GM18861 (cell line): ENCODE measurements at regions not wholly inside any gene's neighbourhood (a gene's known extent, or its start where the extent isn't known, plus 50 kb on each side); places are given as distances from the start of the nearest gene placed in this dataset.
"Not testable (repeated sequence)": the region's sequence is repeated elsewhere in the genome, so short reads cannot be mapped to it uniquely, and the experiment has no call there.

Experiments
- ATAC-seq: cut with Tn5 transposase; IDR thresholded peaks from one replicate; pipeline ENCODE4 v1.9.1; 2021; ENCODE audit not compliant: unreplicated experiment

DNA sequence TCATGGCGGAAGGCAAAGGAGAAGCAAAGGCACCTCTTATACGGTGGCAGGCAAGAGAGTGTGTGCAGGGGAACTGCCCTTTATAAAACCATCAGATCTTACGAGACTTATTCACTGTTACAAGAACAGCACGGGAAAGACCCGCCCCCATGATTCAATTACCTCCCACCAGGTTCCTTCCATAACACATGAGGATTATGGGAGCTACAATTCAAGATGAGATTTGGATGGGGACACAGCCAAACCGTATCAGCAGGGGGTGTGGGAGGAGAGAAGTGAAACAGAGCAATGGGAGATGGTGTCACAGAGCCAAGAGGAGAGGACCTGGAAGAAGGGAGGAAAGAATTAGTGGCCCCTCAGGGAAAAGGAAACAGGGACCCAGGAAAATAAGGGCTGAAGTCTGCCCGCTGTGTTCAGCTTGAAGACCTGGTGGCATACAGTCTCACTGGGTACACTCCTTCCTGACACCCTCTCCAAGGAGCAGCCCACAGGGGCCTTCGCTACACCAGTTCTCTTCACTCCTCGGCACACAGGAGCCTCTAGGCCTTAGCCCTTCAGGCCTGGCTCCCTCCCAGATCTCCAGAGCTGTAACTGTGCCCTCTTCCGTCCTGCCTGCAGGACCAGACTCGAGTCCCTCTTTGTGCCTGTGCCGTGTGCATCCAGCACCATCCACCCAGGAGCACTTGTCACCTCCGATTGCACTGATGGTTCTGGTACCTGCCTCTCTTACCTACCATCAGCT lies 262.1 kb downstream of the EIPR1 start:
- ATAC-seq = no peak

GRCh38 chr2:3114406-3115185 lies 263.0 kb downstream of the EIPR1 start:
- ATAC-seq = no peak

- ATAC-seq = no peak
Observed at GRCh38 chr2:3113769-3114168, 263.8 kb downstream of the EIPR1 start.

GRCh38 chr2:3113122-3113521 lies 264.5 kb downstream of the EIPR1 start:
- no peak for ATAC-seq

DNA sequence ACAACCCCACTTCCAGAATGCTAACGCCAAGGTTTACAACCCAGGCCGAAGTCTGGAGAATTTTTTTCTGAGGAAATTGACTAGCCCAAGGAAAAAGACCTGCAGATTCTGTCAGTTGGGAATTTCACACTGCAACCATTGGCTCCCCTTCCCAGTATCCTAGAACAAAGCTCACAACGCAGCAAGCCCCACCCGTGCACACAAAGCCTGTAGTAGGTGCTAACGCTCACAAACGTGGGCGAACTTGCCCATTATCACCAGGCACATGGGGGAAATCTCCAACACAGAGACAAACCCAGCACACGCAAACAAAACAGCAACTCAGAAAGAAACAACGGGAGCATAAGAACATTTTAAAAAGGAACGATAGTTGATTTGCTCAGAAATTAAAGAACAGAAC lies 265.1 kb downstream of the EIPR1 start:
- no peak for ATAC-seq

- no peak for ATAC-seq
Observed at GRCh38 chr2:3112131-3112530, 265.5 kb downstream of the EIPR1 start.

DNA sequence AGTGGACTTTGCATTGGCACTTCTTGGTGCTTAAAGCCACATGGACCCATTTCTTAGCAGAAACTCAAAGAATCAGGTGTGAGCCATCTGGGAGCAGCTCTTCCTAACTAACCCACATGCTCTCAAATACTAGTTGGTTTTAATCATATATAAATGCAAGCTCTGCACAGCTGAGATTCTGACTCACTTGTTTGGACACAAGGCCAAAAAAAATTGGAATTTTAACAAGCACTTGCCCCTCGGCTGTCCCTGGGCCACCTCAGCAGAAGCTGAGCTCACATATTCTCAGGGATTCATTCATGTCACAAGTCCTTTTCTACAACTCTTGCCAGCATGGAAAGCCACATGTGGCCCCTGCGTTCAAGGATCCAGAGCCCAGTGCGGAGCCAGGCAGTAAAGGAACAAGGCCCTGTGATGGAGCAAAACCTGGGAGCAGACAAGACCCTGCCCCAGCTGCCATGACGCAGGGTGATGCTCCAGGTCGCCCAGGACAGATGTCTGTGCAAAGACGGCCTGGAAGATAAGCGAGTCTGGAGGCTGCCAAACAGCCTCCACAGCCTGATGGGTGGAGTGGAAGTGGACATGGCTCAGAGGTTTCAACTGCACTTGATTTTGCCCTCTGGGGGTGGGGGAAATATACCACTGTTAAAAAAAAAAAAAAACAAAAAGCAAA lies 266.5 kb downstream of the EIPR1 start:
- ATAC-seq = no peak

- no peak for ATAC-seq
Observed at GRCh38 chr2:3110555-3110954, 267.1 kb downstream of the EIPR1 start.

DNA sequence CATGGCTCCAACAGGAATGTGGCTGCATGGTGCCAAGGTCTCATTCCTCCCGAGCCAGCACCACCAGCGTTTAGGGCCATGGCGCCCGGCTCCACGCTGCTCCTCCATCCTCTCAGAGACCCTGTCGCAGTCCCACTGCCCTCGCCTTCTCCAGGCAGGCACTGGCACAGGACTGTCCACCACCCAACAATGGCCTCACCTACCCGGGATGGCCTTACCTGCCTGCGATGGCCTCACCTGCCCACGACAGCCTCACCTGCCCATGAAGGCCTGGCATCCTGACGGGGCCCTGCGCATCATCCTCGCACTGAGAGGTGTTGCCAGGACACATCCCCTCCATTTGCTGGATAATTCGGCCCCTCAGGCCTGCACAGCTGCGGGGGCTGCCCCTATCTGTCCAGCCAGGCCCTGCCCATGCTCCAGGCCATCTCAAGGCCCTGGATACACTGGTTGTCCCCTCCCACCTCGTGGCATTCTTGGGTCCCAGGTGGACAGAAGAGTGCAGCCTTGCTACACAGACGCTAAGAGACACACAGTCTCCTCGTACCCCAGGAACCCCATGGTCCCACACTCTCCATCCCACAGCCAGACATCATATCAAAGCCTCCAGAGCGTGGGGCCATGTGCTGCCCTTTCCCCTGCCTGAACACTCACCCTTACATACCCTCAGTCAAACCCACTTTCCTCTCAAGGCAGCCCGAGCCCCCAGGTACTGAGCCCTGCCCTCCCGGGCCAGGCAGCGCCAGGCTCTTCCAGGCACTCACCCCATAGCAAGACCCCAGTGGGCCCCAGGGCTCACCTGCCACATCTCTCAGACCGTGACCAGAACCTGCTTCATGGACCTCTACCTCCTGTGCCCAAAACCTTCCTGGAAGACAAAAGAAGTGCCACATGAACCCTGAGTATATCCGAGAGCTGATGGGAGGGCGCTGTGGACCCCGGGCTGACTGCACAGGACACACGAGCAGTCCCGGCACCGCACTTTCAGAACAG lies 268.6 kb downstream of the EIPR1 start:
- no peak for ATAC-seq

DNA sequence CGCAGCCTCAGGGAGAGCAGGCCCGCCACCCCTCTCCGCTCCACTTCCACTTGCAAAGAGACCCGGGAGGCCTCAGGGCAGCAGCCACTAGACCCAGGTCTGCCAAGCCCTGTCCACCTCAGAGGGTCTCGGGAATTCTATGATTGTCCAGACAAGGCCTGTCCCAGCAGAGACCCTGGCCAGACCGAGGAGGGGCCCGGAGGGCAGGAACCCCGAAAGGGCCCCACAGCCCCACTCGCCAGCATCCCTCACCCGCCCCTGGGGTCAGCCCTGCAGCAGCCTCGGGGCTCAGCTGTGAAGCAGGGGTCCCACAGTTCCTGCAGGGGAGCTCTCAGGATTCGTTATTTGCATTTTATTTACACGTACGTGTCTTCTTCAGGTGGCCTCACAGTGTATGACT lies 269.5 kb downstream of the EIPR1 start:
- ATAC-seq = no peak

DNA sequence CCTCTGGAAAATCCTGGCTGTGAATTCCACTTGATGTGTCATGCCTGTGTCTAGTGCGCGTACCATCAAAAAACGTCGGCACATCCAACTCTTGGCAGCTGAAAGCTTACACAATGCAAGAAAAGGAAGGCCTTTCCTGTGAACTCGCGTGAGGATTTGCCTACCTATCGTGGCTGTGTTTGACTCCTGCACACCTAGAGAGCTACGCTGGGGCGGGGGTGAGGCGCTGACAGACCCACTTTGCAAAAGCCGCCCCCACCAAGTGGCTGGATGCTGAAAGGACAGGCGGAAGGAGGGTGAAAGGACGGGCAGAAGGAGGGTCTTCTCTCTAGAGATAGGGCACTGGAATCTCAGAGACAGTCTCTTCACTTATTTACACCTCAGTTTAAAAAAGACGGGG lies 270.1 kb downstream of the EIPR1 start:
- no peak for ATAC-seq

GRCh38 chr2:3105814-3106569 lies 271.6 kb downstream of the EIPR1 start:
- ATAC-seq = no peak

DNA sequence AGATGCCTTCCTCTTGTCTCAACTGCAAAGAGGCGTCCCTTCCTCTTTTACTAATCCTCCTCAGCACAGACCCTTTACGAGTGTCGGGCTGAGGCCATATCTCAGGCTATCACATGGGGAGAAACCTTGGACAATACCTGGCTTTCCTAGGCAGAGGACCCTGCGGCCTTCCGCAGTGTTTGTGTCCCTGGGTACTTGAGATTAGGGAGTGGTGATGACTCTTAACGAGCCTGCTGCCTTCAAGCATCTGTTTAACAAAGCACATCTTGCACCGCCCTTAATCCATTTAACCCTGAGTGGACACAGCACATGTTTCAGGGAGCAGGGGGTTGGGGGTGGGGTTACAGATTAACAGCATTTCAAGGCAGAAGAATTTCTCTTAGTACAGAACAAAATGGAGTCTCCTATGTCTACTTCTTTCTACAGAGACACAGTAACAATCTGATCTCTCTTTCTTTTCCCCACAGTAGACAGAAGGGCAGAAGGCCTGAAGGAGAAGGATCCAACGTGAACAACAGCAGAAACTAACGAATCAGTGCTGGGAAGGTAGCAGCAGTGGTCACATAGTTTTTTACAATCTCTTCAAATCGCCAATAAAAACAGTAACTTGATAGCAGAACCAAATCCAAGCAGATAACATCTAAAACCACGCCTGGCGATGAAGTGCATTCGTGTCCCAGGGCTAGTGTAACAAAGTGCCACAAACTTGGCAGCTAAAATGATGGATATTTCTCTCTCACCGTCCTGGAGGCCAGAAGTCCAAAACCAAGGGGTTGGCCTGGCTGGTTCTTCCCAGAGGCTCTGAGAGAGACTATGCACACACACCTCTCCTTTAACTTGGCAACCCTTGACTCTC lies 272.4 kb downstream of the EIPR1 start:
- not testable (repeated sequence) for ATAC-seq

- no peak for ATAC-seq
Observed at GRCh38 chr2:3104261-3104660, 273.4 kb downstream of the EIPR1 start.

DNA sequence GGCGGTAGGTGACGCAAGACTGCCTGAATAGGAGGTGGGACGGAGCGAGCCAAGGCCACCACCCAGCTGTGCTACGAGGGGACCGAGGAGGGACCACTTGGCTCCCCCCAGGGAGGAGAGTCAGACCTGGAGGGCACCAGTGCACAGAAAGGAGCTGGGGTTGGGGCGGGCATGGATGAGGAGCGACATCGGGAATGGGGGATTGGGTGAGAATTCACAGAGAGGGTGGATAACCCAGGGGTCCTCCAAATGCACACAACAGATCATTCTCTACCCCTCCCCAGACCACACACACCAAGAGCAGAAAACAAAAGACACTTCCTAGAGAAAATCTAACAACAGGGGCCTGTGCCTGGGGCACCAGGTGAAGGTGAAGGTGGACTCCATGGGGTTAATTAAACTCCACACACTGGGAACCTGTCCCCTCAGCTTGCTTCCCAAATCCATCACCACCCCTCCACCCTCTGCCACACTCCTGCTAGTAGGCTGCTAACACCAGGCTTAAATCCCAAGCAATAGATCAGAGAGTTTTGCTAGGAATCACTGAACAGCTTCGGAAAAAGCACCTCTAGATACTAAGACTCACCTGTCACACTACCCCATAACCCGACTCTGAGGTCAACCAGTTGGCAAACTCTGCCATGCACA lies 274.6 kb downstream of the EIPR1 start:
- ATAC-seq = no peak

GRCh38 chr2:3102081-3102921 lies 275.3 kb downstream of the EIPR1 start:
- ATAC-seq = no peak

DNA sequence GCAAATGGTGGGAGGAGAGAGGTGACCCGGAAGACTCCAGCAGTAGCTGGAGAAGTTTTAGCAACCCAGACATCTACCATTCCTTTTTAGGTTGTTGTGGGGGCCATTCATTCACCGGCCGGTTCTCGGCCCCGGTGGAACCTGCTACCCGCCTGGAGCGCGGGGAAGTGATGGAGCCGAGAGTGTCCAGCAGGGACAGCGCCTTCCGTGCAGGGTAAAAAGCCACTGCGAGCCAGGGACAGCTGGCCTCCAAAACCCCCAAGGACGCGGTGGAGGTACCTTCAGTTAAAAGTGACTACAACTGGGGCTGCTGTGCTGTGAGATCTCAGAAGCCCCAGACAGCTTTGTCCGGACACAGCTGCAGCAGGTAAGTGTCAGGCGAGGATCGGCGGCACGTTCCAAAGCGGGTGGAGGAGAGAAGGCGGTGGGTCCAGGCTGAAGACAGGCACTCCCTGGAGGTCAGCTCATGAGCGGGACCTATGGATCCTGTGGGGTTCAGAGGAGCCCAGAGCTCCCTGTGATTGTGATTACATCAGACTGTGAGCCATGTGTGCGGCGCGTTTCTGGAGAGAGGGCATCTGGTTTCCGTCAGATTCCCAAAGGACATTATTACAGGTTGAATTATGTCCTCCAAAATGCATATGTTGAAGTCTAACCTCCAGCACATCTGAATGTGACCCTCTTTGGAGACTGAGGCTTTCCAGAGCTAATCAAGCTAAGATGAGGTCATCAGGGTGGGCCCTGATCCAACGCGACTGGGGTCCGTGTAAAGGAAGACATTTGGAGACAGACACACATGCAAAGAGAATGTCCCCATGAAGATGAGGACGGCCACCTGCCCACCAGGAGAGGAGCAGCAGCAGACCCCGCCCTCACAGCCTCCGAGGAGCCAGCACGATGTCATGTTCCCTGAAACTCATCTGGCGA lies 276.3 kb downstream of the EIPR1 start:
- no peak for ATAC-seq
